NCI-H460 (cell line): ENCODE measurements at regions not wholly inside any gene's neighbourhood (a gene's known extent, or its start where the extent isn't known, plus 50 kb on each side); places are given as distances from the start of the nearest gene placed in this dataset.

ENCODE experiments used
- DNase-seq: peaks from one replicate; pipeline ENCODE4 v3.0.0-alpha.2; 2016; ENCODE audit warnings: low read depth; ENCODE audit errors: extremely low read depth

DNA sequence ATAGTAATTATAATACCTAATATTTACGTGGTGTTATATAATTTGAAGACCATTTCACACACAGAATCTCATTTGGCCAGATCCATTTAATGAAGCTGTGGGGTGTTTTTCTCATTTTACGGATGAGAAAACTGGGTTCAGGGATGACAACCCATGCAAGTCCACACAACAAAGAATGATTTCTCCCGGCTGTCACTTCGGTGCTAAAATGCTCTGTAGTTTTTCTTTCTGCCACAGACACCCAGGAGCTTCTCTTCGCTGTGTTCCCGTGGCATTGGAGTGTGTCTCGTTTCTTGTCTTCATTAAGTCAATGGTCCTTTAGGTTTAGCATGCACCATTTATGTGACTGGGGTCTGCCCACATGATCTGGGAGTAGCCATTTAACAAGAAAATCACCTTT is 308.5 kb downstream of the ENC1 start:
- no peak for DNase-seq

DNA sequence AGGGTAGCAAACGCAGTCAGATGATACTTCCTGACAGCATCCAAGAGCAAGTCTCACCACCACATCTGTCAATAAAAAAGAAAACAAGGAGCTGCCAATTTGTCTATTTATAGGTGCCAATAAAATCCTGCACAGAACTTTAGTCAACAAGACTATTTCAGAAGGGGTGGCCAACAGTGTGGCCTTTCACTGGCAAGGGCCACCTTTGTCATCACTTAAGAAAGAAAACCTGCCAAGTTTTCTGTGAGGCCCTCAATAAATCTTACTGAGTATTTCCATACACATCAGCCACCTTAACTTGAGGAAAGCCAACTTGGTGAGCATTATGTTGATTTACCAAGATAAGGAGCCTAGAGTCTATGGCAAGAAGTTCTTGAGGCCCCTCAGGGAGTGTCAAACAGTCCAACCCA is 312.3 kb downstream of the ENC1 start:
- DNase-seq, result no peak

DNA sequence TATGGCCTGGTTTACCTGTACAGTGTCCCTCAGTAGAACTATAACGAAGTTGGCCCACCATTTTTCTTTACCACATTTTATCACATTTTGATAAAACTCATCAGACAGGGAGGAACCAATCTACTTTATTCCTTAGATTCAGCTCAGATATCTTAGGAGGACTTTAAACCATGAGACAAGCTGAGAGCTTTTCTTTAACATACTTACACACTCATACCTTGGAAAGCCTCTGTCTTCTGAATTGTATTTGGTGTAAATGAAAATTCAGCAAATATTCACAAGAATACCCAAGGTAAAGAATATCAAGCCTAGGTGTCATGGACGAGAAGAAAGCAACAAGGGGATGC is 313.2 kb downstream of the ENC1 start:
- no peak for DNase-seq

DNA sequence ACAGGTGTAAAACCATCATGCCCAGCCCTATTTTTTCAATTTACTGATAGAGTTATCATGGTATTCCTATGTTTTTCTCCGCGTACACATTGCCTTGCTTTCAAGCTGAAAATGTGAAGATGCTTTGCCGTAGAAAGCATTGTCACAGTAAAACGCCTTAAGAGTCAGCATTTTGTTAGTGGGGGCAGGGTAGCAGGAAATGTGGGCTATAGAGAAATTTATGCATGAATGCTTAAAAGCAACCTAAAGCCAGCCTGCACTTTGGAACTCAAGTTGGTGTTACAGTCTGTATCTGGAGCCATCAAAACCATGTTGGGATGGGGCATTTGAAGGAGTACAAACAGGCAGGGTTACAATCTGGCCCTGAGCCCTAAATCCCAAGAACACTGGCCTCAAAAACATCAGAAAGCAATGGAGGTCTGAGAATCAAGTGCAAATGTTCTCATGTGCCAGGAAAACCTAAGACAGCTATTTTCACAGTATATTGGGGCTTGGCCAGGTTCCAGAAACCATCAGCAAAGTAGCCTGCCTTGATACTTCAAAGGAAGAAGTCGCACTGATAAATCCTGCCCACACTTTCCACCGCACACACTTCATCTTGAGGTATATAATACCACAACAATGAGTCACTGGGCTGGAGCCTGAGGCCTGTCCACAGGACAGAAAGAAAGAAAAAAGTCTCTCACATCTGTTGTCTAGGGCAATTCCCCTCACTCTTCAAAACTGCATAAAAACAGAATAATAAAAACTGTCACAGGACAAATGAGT is 313.8 kb downstream of the ENC1 start:
- no peak for DNase-seq

DNA sequence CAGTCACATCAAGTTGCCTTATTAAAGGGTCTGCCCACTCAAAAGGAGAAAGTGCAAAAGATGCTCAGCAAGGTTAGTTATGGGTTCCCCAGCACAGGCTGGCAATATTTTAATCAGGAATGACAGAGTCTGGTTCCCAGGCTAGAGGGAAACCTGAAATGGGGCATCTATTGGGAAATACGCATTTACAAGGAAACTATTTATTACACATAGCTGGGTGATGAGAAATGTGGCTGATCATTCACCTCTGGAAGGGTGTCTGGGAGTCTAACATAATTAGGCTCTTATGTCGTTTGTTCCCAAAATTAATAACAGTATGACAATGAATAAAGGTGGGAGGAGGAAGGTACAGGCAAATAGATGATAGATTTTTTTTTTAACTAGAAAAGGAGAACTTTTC is 314.7 kb downstream of the ENC1 start:
- no peak for DNase-seq

DNA sequence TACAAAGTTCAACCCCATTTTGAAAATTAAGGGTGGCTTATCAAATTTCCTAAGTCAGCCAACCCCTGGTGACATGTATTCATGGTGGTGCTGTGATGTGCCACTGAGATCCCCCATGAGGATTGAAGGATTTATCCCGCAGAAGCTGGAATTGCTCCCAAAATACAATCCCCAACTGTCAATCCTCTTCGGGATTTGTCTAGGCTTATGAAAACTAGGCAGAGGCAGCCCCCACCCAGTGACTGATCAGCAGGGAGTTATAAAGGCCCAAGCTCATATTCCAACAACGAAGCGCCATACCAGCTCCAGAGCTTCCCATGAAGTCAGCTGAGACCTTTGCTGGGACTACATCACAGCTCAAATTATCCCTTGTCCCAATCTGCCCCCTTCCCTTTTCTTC is 316.0 kb downstream of the ENC1 start:
- no peak for DNase-seq

DNA sequence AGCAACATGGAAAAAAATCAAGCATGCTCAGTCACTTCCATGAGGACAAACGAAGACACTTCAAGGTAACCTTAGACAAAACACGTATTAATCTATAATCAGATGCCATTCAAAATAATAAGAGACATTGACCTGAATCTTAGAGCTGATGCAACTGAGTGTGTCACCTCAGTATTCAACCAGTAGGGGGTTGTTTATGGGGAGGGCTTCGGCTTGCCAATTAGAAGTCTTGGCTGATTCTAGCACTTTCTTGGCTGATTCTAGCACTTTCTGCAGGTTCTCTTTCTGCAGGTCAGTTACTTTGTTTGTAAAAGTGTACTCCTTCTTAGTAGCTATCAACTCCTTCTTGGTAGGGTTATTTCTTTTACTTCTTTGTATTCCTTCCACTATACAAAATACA is 317.6 kb downstream of the ENC1 start:
- no peak for DNase-seq

DNA sequence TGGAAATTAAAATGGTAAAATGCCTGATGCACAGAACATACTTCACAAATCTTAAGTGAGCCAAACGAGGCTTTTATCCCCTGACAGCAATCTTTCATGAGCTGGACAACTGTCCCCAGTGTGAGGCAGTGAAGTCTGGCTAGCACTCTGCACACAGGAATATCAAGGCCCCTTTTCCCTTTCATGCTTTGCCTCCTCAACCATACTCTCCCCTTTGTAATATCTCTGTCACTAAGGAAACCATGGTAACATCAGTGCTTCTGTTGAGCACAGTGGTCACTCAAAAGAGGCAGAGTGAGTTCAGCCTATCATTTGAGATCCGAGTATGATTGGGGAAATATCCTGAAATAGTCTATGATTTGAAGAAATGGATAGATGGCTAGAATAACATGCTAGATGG is 318.3 kb downstream of the ENC1 start:
- DNase-seq, result no peak

DNA sequence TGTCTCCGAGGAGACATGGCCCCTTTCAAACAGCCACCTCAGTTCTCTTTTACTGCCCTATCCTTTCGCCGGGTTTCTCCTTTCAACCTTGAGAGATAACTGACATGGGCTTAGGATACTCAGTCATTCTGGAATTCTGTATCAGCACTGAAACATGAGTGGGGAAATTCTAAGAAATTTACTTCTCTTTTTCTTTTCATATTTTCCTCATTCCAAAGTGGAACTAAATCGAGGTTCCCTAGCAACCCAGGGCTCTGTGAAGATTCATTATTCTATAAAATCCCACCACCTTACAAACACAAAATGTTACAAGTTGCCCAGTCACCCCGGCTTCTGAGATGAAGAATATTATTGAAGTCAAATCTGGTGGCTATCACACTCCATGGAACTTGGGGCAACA is 319.2 kb downstream of the ENC1 start:
- no peak for DNase-seq

DNA sequence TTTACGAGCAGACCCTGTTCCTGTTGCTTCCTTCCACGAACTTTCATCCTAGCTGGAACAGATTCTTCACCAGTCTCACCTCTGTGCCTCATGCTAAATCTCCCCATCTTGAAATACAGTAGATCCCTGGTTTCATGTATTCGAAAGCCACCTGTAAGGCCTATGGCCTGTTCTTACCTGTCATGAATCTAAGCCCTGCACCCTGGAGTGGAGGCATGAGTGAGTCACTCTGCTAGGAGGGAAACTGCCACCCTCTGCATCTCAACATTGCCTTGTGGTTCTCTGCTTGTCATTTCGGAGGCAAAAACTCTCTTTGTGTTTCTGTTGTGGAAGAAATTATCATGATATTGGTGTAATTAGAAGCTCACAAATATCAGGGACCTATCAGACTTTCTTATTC is 320.0 kb downstream of the ENC1 start:
- DNase-seq, result no peak

DNA sequence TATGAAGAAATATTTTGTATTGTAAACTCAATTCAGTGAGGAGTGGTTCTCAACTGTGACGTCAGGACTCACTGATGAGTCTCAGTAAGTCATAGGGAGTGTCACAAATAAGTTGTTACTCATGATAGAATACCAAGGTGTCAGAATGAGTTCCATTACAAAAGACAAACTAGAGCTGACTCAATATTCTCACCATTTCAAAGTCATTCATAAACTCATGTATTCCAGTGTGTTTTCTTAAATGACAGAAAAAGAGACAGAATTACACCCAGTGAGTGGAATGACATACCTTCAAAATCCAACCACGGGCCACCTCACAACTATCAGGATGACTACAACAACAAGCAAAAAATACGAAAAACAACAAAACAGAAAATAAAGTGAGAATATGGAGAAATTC is 321.5 kb downstream of the ENC1 start:
- DNase-seq, result peak; percentile 46

DNA sequence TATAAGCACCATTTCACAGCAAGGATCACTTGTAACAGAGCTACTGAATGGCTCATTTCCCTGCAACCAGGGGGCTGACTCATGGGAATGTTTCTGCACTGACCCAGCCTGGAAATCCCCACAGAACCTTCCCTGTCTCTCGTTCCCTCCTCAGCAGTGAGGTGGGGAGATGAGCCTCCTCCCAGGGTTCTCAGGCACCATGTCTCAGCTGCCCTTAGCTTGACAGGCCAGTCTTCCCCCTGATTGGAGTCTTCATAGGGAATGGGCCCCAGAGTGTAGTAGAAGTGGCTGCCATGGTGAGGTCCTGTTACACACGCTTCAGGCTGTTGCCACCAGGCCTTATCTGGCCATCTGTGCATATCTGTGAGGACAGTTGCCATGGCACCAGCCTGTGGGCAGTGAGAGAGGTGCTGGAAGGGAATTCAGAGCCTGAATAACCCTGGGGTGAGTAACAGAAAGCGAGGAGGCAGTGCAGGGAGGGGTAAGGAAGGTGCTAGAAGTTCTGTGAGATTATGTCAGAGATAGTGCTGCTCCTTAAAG is 324.4 kb downstream of the ENC1 start:
- DNase-seq, result peak; percentile 11

DNA sequence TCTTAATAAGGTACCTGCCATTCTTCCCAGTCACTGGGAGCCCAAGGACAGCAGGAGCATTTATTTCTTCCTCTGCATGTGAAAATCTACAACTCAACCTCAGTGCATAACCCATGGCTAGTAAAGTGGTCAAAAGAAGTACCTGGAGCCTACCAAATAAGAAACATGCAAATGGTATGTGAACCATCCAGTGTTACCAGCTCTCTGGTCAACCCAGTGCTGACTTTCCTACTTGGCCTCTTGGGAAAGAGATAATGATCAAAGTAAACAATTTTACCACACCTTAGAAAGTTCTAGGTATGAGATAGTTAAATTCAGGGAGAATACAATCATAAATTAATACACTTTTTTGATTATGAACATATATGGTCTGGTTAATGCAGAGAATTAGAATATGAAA is 325.6 kb downstream of the ENC1 start:
- DNase-seq, result no peak

DNA sequence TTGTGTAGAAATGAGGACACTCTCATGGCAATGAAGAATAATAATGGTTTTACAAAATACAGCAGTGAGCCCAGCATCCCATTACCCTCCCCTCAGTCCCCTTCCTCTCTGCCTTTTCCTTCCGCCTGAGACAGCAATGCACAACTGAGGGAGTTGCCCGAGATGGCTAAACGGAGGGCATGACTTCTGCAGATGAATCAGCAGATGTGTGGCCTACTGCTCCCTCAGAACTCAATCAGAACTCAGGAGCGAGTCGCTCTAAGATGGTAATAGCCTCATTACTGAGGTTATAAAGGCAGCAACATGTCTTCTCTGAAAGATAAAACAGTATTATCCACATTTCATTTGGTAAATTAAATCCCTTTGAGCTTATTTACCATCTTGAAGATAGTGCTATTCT is 326.6 kb downstream of the ENC1 start:
- no peak for DNase-seq

DNA sequence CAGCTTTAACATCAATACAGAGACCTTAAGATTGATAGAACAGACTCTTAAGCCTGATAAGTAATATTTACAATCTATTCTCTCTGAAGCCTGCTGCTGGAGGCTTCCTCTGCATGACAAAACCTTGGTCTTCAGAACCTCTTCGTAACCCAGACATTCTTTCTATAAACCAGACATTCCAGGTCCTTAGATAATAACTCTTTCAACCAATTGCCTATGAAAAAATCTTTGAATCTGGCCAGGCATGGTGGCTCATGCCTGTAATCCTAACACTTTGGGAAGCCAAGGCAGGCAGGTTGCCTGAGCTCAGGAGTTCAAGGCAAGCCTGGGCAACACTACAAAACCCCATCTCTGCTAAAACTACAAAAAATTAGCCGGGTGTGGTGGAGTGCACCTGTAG is 327.8 kb downstream of the ENC1 start:
- no peak for DNase-seq

DNA sequence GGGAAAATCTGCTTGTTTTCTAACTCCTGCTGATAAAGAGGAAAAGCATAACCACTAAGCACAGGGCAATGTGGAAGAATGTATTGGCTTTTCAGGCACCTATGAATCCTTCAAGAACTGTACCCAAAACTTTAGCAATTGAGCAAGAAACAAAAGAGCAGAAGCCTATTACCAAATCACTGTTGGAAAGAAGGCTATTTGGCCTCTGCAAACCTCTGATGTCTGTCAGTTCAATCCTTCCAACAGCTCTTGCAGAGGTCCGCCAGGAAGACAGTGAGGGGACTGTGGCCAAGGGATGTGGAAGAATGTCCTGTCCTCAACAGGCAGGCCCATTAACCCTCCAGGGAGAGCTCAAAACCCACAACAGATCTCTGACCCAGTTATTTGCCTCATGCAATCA is 328.6 kb downstream of the ENC1 start:
- no peak for DNase-seq

DNA sequence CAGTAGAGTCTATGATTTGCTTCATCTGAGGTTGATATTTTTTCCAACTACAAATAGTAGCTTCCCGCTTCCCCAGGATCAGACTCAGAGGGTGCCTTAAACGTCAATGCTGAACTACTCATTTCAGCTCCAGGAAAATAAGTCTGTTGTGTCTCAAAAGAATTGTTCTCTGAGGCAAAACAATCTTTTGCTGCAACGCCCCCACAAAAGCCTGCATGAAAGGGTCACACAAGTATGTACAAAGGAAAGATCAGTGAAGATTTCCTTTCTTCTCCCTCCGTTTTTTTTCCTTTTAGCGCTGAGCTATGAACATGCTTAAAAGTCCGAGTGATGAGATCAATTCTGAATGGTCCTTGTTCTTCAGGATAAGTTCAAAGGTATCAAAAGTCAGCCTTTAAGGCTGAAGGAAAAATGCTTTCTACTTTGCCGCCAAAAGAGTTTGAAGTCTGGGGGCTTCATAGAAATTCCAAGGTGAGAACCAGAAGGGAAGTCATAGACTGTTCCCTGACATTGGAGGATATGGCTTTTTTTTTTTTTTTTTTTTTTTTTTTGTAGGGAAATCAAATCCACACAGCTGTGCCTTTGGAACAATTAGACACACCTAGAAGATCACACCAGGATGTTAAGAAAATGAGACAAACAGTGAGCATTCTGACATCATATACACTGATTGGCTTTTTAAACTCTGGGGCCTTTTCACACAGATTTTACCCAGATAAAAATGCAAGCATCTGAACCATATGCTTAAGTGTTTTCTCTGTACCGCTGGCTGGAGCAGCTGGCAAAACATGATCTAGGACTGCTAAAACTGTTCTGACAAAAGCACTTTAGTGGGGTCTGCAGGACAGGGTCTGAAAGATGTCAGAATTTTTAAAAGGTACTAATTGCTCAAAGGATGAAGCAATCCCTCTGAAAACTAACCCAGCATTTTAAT is 329.3 kb downstream of the ENC1 start:
- no peak for DNase-seq

DNA sequence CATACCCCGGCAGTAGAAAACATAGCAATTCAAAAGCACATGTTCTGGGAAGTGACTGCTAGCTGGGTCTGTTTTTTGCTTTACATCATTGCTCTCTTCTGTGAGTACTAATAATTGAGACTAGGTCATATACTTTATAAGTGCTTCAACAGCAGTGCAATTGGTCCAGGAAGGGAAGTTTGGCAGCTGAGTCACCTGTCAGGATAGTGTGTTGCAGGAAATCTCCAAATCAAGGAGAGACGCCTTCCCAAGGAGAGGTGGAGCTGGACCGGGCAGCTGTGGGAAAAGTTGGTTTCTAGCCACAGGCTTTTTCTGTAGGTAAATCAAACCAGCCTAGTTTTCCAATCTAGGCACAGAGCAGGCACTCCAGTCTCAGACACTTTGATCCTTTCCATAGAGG is 330.1 kb downstream of the ENC1 start:
- no peak for DNase-seq

DNA sequence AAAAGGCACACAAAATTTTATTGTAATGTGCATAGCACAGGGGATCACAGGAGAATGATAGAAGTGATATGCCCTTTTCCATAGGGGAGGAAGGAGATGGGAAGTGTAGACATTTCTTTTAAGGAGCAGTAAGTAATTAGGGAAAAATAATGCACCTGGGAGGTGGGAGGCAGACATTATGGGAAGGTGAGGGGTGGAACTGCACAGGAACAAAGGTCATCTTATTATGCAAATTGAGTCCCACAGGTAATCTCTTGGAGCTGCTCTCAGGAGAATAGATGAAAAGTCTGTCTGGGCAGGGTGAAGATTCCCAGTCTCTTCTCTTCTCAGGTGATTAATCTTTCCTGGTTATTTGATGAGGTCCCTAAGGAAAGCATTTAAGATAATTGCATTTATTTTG is 331.5 kb downstream of the ENC1 start:
- no peak for DNase-seq

DNA sequence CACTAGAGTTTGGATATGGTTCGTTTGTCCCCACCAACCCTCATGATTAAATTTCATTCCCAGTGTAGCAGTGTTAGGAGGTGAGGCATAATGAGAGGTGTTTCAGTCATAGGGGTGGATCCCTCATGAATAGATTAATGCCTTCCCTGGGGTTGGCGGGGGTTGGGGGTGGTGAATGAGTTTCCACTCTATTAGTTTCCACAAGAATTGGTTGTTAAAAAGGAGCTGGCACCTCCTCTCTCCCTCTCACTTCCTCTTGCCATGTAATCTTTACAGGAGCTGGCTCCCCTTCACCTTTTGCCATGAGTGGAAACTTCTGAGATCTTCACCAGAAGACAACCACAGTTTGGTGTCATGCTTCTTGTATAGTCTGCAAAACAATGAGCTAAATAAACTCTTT is 333.7 kb downstream of the ENC1 start:
- no peak for DNase-seq

DNA sequence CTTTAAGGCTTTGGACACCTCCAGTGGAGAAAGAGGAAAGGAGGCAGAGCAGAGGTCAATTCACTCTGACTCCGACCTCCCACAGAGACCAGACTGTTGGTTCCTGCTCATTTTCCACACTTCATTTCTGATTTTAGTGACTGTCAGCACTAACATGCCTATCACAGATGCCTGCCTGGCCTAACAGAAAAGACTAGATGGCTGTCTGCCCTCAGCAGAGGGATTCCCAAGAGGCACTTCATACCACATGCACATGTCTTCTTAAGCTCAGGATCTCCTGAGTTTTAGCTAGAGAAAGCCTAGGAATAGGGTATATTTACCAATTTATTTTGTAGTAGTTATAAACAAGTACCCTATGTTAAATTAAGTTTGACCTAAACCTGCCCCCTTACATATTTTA is 336.0 kb downstream of the ENC1 start:
- DNase-seq, result no peak

DNA sequence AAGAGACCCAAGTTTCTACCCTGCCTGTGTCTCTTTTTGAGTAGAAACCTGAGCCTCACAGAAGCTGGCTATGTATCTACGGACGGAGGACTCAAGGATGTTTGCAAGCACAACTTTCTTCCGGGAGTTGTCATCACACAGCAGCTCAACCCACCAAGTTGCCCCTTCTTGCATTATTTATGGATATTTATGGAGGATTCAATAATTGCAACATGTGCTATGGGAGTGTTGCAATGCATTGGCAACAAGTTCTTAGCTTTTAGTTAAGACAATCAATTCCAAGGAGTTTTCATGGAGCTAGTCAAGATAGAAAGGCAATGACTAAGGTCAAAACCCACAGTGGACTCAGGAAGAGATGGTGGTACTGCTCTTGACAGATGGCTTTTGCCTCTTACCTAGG is 336.9 kb downstream of the ENC1 start:
- DNase-seq, result no peak
